ENCODE measurements at regions not wholly inside any gene's neighbourhood (a gene's known extent, or its start where the extent isn't known, plus 50 kb on each side); places are given as distances from the start of the nearest gene placed in this dataset.

DNA sequence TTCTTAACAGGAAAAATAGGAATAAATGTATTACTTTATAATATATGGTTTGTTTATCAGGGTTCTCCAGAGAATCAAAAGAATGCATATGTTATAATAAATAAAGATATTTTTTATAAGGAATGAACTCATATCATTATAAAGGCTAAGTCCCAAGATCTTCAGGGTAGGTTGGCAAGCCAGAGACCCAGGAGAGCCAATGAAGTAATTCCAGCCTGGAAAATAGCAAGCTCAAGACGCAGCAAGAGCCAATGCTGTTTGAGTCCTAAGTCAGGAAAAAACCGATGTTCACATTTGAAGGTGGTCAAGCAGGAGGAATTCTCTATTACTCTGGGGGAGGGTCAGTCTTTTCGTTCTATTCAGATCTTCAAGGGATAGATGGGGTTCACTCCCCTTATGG is 490.0 kb downstream of the PCDH20 start:
- 90% methylated on average over 3 of the region's 3 CpGs for WGBS (ENCODE audit: low lambda C conversion rate, missing lambda C conversion rate)
- Histone ChIP-seq H3K79me2 (no peaks in the 10 kb centered on the region), H3K4me1 (ENCODE audit: insufficient read depth) (no peaks in the 10 kb centered on the region), H3K9me3 (ENCODE audit: low read depth) (no peaks in the 10 kb centered on the region), H3K4me3 (no peak overlapping the region), H4K20me1 (ENCODE audit: insufficient read depth, poor library complexity, severe bottlenecking) (no peaks in the 10 kb centered on the region), H3K4me2 (no peak overlapping the region), H3K36me3 (replicated peaks; ENCODE audit: insufficient read depth, low read depth) (no peaks in the 10 kb centered on the region), H3K27ac (no peak overlapping the region), H3K9me2 (replicated peaks; ENCODE audit: insufficient read depth) (no peaks in the 10 kb centered on the region), H2AFZ (no peak overlapping the region), H3K27me3 (no peaks in the 10 kb centered on the region)
- no peak for DNase-seq (ENCODE audit: low spot score)
- TF ChIP-seq EZH2 (IDR thresholded peaks at IDR 0.05; ENCODE audit: borderline replicate concordance) (no peak), EZH2phosphoT487 (IDR thresholded peaks at IDR 0.05; ENCODE audit: low read depth, severe bottlenecking, unreplicated experiment) (no peak)
- TF ChIP-seq, protein P1, sequence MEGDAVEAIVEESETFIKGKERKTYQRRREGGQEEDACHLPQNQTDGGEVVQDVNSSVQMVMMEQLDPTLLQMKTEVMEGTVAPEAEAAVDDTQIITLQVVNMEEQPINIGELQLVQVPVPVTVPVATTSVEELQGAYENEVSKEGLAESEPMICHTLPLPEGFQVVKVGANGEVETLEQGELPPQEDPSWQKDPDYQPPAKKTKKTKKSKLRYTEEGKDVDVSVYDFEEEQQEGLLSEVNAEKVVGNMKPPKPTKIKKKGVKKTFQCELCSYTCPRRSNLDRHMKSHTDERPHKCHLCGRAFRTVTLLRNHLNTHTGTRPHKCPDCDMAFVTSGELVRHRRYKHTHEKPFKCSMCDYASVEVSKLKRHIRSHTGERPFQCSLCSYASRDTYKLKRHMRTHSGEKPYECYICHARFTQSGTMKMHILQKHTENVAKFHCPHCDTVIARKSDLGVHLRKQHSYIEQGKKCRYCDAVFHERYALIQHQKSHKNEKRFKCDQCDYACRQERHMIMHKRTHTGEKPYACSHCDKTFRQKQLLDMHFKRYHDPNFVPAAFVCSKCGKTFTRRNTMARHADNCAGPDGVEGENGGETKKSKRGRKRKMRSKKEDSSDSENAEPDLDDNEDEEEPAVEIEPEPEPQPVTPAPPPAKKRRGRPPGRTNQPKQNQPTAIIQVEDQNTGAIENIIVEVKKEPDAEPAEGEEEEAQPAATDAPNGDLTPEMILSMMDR (IDR thresholded peaks at IDR 0.05; ENCODE audit: poor library complexity) = no peak

GRCh38 chr13:60924856-60925255 is 490.8 kb downstream of the PCDH20 start:
- H4K20me1 ChIP-seq (ENCODE audit: insufficient read depth, poor library complexity, severe bottlenecking) = no peaks in the 10 kb centered on the region
- no peak overlapping the region for H3K4me2 ChIP-seq
- H3K9me2 ChIP-seq (replicated peaks; ENCODE audit: insufficient read depth) = no peaks in the 10 kb centered on the region
- no peaks in the 10 kb centered on the region for H3K9me3 ChIP-seq (ENCODE audit: low read depth)
- WGBS (ENCODE audit: low lambda C conversion rate, missing lambda C conversion rate) = 86% methylated on average over 2 of the region's 2 CpGs
- no peak for TF ChIP-seq EZH2 (IDR thresholded peaks at IDR 0.05; ENCODE audit: borderline replicate concordance)
- TF ChIP-seq, protein P1 (IDR thresholded peaks at IDR 0.05; ENCODE audit: poor library complexity) = no peak
- no peak for TF ChIP-seq EZH2phosphoT487 (IDR thresholded peaks at IDR 0.05; ENCODE audit: low read depth, severe bottlenecking, unreplicated experiment)
- DNase-seq (ENCODE audit: low spot score) = no peak
- no peaks in the 10 kb centered on the region for H3K4me1 ChIP-seq (ENCODE audit: insufficient read depth)
- H3K4me3 ChIP-seq = no peak overlapping the region
- H3K27me3 ChIP-seq = no peaks in the 10 kb centered on the region
- no peak overlapping the region for H3K27ac ChIP-seq
- H3K36me3 ChIP-seq (replicated peaks; ENCODE audit: insufficient read depth, low read depth) = no peaks in the 10 kb centered on the region
- no peaks in the 10 kb centered on the region for H3K79me2 ChIP-seq
- no peak overlapping the region for H2AFZ ChIP-seq

DNA sequence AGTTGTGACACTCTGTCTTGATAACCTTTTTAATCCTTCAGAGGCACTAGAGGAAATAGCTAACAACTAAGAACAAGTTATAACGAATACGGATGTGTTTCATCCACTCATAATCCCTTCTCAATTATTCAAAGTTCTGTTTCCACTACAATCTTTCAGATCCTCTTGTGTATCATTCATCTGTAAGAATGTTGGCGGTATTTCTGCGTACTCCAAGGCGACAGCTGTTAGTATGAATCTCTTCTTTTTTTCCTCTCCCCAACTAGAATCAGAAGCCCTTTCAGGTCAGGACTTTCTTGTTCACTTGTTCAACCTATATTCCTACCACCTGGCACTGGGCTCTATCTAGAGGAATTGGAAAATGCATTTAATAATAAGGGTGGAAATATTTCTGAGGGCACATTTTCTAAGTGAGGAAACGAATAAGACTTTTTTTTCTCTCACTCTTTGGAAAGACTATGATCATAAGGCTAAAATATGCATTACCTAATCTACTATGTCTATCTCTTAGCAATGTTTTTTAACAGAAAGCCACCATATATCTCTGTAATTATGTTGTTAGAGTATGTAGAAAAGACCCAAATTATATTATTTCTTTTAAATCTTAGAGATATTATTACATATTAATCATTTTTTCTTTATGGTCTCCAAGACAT is 492.9 kb downstream of the PCDH20 start:
- no peaks in the 10 kb centered on the region for H3K9me2 ChIP-seq (replicated peaks; ENCODE audit: insufficient read depth)
- no peak for DNase-seq (ENCODE audit: low spot score)
- H3K27ac ChIP-seq = no peak overlapping the region
- H4K20me1 ChIP-seq (ENCODE audit: insufficient read depth, poor library complexity, severe bottlenecking) = no peaks in the 10 kb centered on the region
- H3K4me3 ChIP-seq = no peak overlapping the region
- no peak overlapping the region for H3K4me2 ChIP-seq
- H3K9me3 ChIP-seq (ENCODE audit: low read depth) = no peaks in the 10 kb centered on the region
- H2AFZ ChIP-seq = no peak overlapping the region
- H3K79me2 ChIP-seq = no peaks in the 10 kb centered on the region
- no peak for TF ChIP-seq EZH2phosphoT487 (IDR thresholded peaks at IDR 0.05; ENCODE audit: low read depth, severe bottlenecking, unreplicated experiment)
- TF ChIP-seq, protein P1 (IDR thresholded peaks at IDR 0.05; ENCODE audit: poor library complexity) = no peak
- no peak for TF ChIP-seq EZH2 (IDR thresholded peaks at IDR 0.05; ENCODE audit: borderline replicate concordance)
- no peaks in the 10 kb centered on the region for H3K27me3 ChIP-seq
- no peaks in the 10 kb centered on the region for H3K36me3 ChIP-seq (replicated peaks; ENCODE audit: insufficient read depth, low read depth)
- WGBS (ENCODE audit: low lambda C conversion rate, missing lambda C conversion rate) = 56% methylated on average over 6 of the region's 6 CpGs
- no peaks in the 10 kb centered on the region for H3K4me1 ChIP-seq (ENCODE audit: insufficient read depth)

All from hepatocyte (in vitro differentiated cells).